NCI-H2107 (cell line): ENCODE measurements at regions not wholly inside any gene's neighbourhood (a gene's known extent, or its start where the extent isn't known, plus 50 kb on each side); places are given as distances from the start of the nearest gene placed in this dataset.

Experiments
- DNase-seq: peaks from one replicate; lab custom pipeline; 2025; lab: John Stamatoyannopoulos, UW

DNA sequence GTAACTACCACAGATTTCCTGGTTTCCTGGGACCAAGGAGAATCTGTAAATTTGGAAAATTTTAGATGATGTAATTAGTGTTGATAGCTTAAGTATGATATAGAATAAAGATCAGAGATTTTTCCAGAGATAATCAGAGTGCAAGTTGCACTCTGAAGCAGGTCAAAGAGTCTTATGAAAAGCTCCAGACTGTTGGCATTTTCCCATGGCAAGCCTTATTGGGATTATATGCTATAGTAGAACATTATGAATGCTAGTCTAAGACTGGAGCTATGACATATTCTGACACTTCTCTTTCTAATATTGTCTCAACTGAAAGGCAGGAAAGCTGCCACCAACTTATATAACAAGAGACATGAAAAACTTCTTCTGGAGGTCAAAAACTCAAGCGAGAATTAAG is 1638.3 kb upstream of the LRRTM1 start:
- no peak for DNase-seq

DNA sequence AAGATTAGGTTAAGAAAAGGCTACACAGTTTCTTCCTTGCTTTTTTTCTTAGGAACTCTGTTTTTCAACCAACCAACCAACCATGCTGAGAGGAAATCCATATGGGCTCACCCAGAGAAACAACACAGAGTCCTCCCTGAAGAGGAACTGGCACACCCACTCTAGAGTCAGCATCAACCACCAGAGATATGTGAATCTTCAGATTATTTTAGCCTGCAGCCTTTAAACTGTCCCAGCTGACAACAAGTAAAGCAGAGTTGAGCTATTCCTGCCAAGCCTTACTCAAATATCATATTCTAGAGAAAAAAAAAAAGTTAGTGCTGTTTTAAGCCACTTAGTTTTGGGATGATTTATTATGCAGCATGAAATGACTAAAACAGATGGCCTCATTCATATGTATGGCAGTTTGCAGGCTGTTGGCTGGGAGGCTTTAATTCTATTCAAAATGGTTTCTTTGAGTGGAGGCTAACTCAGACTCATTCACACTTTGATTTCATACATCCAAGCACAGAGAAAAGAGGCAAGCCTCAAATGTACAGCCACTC is 1637.7 kb upstream of the LRRTM1 start:
- DNase-seq: no peak

DNA sequence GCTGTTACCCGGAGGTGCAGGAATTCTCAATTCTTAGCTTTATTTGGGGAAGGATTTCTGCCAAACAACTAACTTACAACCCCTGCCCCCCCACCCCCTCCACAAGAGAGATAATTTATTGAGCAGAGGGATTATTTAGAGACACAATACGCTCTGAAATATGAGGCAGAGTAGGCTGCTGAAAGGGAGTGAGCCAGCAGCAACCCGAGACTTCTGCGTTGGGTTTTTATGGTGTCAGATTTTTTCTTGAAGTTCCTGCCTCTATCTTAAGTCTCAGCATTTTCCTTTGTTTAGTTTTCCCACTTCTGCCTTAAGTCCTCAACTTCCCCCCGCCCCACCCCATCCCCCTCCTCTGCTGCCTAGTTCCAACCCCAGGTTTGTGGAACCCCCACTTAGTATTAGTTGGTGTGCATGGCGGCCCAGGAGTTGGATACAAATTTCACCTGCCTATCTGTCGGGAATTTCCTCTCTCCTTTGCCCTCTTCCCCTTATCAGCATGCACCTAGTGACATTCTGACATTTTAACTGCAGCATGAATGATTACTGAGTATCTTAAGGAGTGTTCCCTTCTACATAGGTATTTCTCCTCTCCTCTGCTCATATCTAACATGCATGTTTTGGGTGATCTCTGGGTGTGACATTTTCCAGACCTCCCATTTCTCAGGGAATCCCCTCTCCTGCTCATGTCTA is 1635.9 kb upstream of the LRRTM1 start:
- DNase-seq: no peak

DNA sequence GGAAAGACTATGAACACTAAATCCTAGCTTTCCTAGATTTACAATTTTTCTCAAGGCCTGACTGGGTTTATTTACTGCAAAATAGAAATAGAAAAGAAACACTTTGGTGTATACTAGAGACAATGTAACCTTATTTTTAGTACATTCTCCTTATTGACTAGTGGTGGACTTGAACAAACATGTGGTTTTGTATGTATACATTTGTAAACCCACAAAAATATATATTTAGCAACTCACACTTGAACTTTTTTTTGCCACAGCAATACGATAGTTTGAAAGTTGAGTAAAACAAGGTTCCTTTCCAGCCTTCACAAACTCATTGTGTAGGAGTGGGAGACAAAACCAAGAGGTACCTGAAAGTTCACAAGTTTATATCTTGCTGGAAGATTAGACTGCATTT is 1633.4 kb upstream of the LRRTM1 start:
- no peak for DNase-seq

DNA sequence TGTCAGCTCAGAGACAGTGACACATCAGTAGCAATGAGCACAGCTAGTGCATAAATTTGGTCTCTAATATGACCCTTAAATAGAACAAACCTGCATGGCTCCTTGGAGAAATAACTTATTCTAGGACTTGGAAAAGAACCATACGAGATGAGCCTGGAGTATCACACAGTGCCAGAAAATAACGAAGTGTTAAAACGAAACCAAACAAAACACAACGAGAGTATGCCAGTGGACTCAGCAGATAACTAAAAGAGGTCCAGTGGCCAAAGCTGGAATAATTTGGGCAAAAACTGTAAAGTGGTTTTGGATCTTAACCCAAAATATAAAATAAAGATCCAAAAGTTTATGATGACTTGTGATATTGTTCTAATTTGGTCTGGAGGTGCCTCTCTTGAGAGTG is 1599.0 kb upstream of the LRRTM1 start:
- DNase-seq: no peak

DNA sequence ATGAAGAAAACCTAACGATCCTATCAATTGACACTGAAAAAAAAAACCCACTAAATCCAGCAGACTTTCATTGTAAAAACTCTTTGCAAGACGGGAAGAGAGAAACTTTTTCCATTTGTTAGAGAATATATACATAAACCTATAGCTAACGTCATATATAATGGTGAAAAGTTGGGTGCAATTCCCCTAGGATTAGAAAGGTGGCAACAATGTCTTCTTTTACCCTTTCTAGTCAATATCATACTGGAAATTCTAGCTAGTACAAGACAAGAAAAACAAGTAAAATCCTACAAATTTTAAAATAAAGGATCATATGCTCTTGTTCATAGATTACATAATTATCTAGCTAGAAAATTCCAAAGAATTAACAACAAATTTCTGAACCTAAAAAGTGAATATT is 1596.5 kb upstream of the LRRTM1 start:
- no peak for DNase-seq

DNA sequence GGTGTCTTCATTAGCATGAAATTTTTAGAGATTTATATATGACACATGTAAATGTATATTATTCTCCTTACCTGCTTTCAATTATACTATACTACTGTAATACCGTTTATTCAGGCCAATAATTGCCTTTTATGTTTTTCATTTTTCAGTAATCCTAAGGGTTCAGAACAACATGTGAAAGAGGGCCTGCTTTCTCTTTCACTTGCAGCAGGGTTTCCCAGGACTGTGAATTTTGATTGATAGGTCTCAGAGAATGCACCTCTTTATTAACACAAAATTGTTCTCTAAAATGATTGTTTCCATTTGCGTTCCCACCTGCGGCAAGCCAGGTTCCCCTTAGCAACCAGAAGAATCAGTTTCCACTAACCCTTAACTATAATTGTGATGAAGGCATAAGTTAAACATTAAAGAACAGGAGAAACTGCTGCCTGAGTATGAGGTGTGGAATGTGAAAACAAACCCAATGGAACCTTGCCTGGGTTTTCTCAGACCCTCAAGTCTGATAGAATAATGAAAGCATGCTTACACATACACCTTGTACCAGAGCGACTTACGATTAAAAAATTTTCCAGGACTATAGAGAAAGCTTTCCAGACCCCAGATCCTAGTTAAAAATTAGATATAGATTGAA is 1591.2 kb upstream of the LRRTM1 start:
- no peak for DNase-seq

DNA sequence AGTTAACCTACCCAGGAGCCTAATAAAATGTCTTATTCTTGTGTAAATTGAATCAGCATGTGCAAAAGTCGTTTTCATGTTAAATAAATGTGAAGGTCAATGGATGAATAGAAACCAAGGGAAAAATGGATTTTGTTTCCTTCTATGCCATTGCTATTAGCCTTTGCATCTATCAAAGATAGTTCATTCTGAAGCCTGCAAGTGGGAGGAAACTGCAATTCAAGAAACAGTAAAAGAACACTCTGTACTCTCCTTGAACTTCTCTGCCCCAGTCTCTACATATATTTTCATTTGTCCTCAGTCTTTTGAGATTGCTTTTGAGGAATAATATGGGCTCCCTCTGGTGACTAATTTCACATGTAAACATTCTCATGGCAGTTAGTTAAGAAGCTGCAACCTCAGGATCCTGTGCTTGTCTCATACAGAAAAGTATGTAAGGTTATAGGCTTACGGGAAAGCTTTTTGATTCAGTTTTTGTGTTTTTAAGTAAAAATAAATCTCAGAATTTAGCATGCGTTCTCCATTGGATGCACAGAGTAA is 1590.0 kb upstream of the LRRTM1 start:
- no peak for DNase-seq

DNA sequence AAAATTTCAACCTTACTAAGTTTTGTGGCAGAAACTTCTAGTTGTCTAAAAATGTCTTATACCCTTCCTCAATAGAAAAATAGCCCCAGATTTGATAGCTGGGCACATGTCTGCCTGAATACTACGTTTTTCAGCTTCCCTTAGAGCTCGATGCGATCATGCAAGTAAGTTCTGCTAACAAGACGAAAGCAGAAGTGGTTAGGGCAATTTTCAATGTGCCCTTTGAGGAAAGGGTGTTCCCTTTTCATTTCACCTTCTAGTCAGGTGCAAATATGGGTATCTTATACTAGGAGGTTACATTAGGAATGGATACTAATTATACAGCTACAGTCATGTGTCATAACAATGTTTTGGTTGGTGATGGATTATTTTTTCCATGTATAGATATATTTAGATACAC is 1572.1 kb upstream of the LRRTM1 start:
- no peak for DNase-seq

DNA sequence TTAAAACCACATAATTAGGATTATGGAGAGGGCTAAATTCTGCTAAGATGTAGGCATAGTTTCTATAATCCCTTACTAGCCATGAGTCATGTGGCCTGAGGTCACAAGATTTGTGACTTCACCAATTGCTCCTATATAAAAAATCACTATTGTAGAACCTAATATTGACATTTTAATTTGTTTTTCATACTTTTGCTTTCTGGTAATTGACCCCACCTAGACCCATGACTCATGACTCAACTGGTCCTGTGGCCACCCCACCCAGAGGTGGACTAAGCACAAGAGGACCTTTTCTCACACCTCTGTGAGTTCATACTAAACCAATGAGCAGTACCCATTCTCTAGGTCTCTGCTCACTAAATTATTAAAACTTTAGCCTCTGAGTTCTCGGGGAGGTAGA is 1567.5 kb upstream of the LRRTM1 start:
- no peak for DNase-seq

DNA sequence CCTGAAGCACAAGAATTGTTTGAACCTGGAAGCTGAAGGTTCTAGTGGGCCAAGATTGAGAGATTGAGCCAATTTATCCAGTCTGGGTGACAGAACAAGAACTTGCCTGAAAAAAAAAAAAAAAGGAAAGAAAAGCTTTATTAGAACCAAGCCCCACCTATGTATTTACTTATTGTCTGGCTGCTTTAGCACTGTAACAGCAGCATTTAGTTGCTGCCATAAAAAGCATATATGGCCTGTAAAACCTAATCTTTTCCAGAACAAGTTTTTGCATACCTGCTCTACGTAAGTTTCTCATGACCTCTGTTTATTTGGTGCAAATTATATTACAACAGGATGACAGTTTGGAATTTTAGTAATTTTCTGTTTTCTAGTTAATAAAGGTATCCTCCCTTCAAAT is 1565.6 kb upstream of the LRRTM1 start:
- no peak for DNase-seq

DNA sequence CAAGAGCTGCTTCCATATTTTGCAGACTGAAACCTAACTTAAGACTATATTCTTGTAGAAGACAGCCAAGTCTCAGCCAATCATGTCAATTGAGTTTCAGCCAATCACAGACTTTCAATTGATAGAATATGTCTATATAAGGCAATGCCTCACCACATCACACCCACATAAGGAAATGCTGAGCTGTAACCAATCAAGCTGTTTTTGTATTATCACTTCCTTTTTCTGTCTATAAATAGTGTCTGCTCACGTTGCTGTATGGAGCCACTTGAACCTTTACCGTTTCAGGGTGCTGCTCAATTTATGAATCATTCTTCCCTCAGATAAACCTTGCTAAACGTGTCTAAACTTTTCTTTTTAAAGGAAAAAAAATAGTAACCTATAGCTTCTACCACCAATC is 1554.4 kb upstream of the LRRTM1 start:
- DNase-seq: no peak

DNA sequence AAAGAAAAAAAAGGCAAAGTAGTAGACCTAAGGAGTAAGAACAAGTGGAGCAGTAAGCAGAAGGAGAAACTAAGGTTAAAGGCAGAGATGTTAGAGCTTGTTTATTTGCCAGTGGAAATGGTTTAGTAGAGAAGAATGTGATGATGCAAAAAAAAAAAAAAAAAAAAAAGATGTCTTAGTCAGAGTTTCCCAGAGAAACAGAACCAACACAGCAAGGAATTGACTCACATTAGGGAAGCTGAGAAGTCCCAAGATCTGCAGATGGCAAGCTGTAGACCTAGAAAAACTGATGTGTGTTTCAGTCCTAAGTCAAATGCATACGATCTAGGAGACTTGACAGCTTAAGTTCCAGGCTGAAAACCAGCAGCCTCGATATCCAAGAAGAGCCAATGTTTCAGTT is 1548.8 kb upstream of the LRRTM1 start:
- DNase-seq: no peak

DNA sequence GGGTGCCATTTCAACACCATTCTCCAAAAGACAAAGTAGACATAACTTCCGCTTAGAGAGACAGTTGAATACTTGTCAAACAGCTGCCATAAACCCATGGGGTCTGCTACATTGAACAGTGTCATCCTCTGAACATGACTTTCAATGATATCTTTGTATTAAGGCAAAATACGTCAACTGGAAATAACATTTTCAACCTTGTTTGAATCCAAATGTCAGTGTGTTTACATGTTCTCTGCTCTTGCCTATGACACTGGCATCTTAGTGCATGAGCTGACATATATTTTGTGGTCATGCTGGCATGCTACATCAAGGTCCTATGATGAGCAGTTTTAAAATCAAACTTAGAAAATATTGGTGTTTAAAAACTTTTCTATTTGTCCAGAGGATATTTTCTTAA is 1548.1 kb upstream of the LRRTM1 start:
- DNase-seq: no peak

DNA sequence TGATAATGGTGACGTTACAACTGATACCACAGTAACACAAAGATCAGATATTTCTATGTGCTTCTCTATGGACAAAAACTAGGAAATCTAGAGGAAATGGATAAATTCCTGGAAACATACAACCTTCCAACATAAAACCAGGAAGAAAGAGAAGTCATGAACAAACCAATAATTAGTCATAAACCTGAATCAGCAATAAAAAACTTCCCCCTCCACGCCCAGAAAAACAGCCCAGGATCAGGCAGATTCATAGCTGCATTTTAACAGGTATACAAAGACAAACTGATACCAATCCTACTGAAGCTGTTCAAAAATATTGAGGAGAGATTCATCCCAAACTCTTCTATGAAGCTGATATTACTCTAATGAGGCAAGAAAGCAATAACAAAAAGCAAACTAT is 1535.2 kb upstream of the LRRTM1 start:
- DNase-seq: no peak

DNA sequence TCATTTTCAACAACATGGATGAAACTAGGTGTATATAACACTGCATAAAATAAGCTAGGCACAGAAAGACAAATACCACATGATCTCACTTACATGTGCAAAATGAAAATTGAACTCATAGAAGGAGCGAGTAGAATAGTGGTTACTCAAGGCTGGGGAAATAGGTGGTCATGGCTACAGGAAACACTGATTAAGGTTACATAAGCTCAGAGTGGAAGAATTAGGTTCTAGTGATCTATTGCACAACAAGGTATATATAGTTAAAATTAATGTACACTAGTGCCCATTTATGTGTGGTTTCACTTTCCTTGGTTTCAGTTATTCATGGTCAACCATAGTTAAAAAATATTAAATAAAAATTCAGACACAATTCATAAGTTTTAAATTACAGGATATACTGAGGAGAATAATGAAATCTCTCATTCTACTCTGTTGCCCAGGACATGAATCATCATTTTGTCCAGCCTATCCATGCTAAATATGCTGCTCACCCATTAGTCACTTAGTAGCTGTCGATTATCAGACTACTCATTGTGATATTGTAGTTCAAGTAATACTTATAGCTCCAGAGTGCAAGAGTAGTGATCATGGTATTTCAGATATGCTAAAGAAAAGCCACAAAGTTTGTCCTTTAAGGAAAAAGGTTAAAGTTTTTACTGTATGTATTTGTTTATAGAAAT is 1530.9 kb upstream of the LRRTM1 start:
- no peak for DNase-seq

DNA sequence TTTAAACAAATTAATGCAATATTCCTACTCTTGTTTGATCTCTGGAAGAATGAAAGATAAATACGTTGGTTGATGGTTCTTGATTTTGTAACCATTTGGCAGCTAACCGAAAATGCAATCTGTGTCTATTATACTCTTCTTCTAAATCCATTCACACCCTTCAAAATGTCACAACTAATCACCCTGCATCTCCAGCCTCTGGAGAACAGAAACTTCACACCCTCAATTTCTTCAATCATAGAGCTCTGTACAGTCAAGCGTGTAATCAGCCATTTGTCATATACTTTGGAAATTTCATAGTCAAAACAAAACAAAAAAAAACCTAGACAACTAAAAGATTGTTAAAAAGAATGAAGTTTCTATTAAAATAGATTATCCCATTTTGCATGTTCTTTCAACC is 1482.3 kb upstream of the LRRTM1 start:
- DNase-seq: no peak

DNA sequence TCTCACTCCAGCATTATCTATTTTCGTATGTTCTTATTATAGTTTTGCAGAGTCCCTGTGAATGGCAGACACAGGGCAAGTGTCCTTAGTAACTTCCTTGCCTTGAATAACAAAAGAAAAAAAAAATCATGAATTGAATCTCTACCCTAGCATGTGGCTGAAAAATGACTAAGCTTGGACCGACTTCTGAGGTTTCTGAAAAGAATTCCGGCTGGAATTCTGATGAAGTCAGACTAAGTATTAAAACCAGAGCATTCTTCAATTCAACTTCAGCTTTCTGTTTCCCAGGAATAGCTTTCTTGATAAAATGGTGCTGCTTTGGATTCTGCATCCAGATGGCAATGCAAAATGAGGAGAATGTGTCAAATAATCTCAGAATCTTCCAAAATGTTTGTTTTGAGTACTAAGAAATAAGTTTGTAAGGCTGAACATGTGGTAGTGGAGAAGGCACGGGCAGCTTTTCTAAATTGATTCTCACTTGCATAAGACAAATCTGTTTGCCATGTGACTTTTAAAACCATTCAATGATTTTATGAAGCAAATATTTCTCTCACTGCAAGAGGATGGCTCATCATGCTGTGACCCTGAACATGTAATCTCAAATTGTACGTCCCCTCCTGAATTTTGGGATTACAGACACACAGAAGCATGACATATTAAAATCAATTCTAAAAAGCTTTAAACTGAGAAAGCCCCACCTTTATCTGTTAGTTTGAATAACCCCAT is 1462.8 kb upstream of the LRRTM1 start:
- DNase-seq: no peak

DNA sequence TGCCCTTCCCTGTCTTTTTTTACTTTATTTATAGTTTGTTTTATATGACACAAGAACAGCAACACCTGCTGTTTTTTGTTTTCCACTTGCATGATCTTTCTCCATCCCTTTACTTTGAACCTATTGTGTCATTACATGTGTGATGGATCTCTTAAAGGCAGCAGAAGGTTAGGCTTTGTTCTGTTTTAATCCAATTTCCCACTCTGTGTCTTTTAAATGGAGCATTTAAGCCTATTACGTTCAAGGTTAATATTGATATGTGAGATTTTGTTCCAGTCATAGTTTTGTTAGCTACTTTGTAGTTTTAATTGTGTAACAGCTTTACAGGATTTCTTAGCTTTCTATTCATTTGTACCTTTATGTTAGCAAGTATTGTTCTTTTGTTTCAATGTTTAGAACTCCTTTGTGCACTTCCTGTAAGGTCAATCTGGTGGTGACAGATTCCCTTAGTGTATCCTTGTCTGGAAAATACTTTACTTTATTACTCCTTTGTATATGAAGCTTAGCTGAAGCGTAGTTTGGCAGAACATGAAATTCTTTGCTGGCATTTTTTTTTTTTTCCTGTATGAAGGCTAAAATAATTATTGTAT is 1443.0 kb upstream of the LRRTM1 start:
- no peak for DNase-seq

DNA sequence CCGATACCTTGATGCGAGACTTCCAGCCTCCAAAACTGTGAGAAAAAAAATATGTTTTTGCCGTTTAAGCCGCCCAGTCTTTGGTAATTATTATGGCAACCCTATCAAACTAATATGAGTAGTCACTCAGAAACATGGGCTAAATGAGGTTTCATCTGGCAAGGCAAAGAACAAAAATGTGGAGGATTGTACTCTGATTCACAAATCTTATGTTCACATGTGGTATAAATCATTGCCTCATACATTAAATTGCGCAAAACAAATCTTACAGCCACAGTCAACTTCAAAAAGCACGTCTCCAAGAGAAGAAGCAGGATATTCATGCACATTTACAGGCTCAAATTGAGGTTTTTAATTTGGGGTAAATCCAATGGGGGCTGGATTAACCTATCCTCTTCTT is 1435.4 kb upstream of the LRRTM1 start:
- DNase-seq: no peak

DNA sequence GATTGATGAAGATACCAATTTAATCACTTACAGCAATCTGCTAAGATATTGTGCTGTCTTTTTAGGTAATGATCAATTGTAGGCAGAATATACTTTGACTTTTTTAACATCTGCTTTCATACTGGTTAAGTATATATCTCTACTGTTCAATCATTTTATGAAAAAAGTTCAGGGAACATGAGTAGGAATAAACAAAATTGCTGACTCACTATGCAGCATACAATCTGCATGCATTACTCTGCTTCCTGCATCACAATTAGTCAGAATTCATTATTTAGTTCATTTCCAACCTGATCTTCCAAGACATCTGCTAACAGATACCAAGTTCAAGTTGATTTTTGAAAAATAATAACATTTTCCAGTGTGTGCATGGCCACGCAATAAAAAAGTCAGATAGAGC is 1430.4 kb upstream of the LRRTM1 start:
- DNase-seq: no peak

DNA sequence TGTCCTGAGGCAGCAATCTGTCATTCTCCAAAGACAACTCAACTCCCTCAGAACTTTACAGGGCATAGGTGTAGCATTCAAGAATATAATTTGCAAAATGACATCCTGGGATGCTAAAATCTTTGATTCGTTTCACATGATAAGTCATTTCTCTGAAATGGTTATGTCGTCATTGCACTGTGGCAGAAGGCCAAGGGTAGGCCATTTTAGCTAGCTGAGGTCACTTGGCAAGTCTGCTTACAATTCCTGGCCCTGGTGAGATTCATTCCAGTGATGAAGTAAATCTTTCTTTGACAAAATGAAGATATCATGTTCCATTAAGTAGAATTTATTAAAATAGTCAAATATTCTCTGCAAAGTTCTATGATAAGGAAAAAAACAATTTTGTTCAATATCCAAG is 1410.3 kb upstream of the LRRTM1 start:
- no peak for DNase-seq
